Neural progenitor cell (in vitro differentiated cells): ENCODE measurements at regions not wholly inside any gene's neighbourhood (a gene's known extent, or its start where the extent isn't known, plus 50 kb on each side); places are given as distances from the start of the nearest gene placed in this dataset.

Experiments
- DNase-seq: peaks from one replicate; pipeline ENCODE4 v3.0.0-alpha.2; 2016; ENCODE audit warnings: low spot score
- H2AFZ ChIP-seq: fragments of 200-600 bp; sonication (generic); replicated peaks from 2 replicates; pipeline ENCODE4 v1.6.1; 2016; ENCODE audit warnings: antibody characterized with exemption
- H3F3A ChIP-seq: fragments of 200-600 bp; sonication (generic); 2 replicates; pipeline ENCODE4 v1.6.1; 2016; ENCODE audit warnings: antibody characterized with exemption, low read depth
- H3K27ac ChIP-seq: fragments of 200-600 bp; sonication (generic); 2 replicates; pipeline ENCODE4 v1.5.1; 2016; ENCODE audit warnings: mild to moderate bottlenecking
- H3K27me3 ChIP-seq: fragments of 200-600 bp; sonication (generic); 2 replicates; pipeline ENCODE4 v1.6.1; 2016; ENCODE audit warnings: mild to moderate bottlenecking, moderate library complexity
- H3K36me3 ChIP-seq: fragments of 200-600 bp; sonication (generic); 2 replicates; pipeline ENCODE4 v1.5.1; 2016
- H3K4me1 ChIP-seq: fragments of 200-600 bp; sonication (generic); 2 replicates; pipeline ENCODE4 v1.6.1; 2016; ENCODE audit warnings: mixed run types
- H3K4me2 ChIP-seq: fragments of 200-600 bp; sonication (generic); 2 replicates; pipeline ENCODE4 v1.6.1; 2016
- H3K4me3 ChIP-seq: fragments of 200-600 bp; sonication (generic); 2 replicates; pipeline ENCODE4 v1.5.1; 2016
- H3K79me2 ChIP-seq: fragments of 200-600 bp; sonication (generic); 2 replicates; pipeline ENCODE4 v1.6.1; 2016; ENCODE audit warnings: low read depth
- H3K9ac ChIP-seq: fragments of 200-600 bp; sonication (generic); 2 replicates; pipeline ENCODE4 v1.6.1; 2016
- H3K9me3 ChIP-seq: fragments of 200-600 bp; sonication (generic); 2 replicates; pipeline ENCODE4 v1.5.1; 2016; ENCODE audit warnings: low read depth
- H4K20me1 ChIP-seq: fragments of 200-600 bp; sonication (generic); 2 replicates; pipeline ENCODE4 v1.6.1; 2016; ENCODE audit warnings: low read depth
- H3K27ac Mint-ChIP-seq: 3 replicates; pipeline ENCODE4 v1.8.0; 2021; ENCODE audit warnings: mixed read lengths
- H3K27me3 Mint-ChIP-seq: 2 replicates; pipeline ENCODE4 v1.8.0; 2022; ENCODE audit warnings: low read depth, mild to moderate bottlenecking, inconsistent platforms, moderate library complexity, mixed read lengths; ENCODE audit not compliant: insufficient read depth
- H3K36me3 Mint-ChIP-seq: 3 replicates; pipeline ENCODE4 v1.8.0; 2021; ENCODE audit warnings: mixed read lengths
- H3K4me1 Mint-ChIP-seq: 3 replicates; pipeline ENCODE4 v1.8.0; 2021; ENCODE audit warnings: mixed read lengths
- H3K4me3 Mint-ChIP-seq: 3 replicates; pipeline ENCODE4 v1.8.0; 2021; ENCODE audit warnings: mild to moderate bottlenecking, moderate library complexity, mixed read lengths
- H3K9me3 Mint-ChIP-seq: 3 replicates; pipeline ENCODE4 v1.8.0; 2020; ENCODE audit warnings: mixed read lengths
- EZH2 ChIP-seq: fragments of 200-600 bp; sonication (generic); IDR thresholded peaks from 2 replicates; pipeline ENCODE4 v1.6.1; 2017; ENCODE audit warnings: antibody characterized with exemption, mild to moderate bottlenecking, moderate library complexity
- EZH2phosphoT487 ChIP-seq: fragments of 200-600 bp; sonication (generic); IDR thresholded peaks from 2 replicates; pipeline ENCODE4 v1.6.1; 2017; ENCODE audit warnings: antibody characterized with exemption
- TF ChIP-seq, protein P1 (sequence below): fragments of 200-600 bp; sonication (generic); IDR thresholded peaks from 2 replicates; pipeline ENCODE4 v1.5.1; 2017; ENCODE audit warnings: antibody characterized with exemption, mild to moderate bottlenecking

DNA sequence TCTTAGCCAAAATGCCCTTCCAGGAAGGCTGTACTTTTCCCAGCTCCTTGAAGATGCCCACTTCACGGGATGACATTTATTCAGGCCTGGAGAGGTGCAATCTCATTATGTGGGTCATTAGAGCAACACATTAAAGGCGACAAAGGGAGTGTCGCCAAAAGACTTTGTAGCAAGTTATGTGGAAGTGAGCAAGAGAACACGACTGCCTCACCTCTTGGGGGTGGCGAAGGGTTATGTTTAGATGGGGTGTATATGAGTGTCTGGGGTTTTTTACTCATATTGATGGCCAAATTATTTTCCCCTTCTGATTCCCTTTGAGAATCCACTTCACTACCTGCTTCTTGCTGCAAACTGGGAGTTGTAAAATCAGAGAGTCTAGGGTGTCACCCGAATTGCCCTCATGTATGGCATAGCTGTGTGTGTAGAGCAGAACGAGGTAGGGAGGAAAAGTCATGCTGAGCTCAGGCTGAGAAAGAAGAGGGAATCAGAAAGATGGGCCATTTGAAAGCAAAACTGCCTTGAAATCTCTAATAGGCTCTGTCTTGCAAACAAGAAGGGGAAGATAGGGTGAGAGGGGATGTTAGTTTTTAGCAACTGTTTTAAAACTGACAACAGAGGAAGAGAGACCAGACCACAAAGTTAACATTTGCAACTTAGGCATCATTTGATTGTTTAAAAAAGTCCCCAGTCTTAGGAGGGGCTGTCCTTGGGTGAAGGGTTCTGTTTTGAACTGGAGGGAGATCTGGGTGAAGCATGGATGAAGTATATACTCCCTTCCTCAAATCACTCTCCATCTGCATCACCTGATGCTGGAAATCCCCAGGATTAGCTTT, 97.1 kb upstream of the IL12B start:
- Histone ChIP-seq H3K4me2 (no peak overlapping the region), H3K4me1 (no peaks in the 10 kb centered on the region), H3K36me3 (no peaks in the 10 kb centered on the region), H3F3A (no peaks in the 10 kb centered on the region), H3K9ac (no peak overlapping the region), H2AFZ (no peak overlapping the region), H3K4me3 (no peak overlapping the region), H4K20me1 (no peaks in the 10 kb centered on the region), H3K27ac (no peak overlapping the region), H3K79me2 (no peaks in the 10 kb centered on the region), H3K9me3 (no peaks in the 10 kb centered on the region), H3K27me3 (no peaks in the 10 kb centered on the region)
- TF ChIP-seq EZH2phosphoT487 = no peak
- TF ChIP-seq, protein P1, sequence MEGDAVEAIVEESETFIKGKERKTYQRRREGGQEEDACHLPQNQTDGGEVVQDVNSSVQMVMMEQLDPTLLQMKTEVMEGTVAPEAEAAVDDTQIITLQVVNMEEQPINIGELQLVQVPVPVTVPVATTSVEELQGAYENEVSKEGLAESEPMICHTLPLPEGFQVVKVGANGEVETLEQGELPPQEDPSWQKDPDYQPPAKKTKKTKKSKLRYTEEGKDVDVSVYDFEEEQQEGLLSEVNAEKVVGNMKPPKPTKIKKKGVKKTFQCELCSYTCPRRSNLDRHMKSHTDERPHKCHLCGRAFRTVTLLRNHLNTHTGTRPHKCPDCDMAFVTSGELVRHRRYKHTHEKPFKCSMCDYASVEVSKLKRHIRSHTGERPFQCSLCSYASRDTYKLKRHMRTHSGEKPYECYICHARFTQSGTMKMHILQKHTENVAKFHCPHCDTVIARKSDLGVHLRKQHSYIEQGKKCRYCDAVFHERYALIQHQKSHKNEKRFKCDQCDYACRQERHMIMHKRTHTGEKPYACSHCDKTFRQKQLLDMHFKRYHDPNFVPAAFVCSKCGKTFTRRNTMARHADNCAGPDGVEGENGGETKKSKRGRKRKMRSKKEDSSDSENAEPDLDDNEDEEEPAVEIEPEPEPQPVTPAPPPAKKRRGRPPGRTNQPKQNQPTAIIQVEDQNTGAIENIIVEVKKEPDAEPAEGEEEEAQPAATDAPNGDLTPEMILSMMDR = no peak
- TF ChIP-seq EZH2 = no peak
- DNase-seq = peak; percentile 9
- no peaks in the 10 kb centered on the region for H3K9me3 Mint-ChIP-seq
- no peaks in the 10 kb centered on the region for H3K36me3 Mint-ChIP-seq
- H3K4me3 Mint-ChIP-seq = no peak overlapping the region
- peaks cover 4% of the 10 kb centered on the region for H3K27me3 Mint-ChIP-seq
- no peaks in the 10 kb centered on the region for H3K4me1 Mint-ChIP-seq
- H3K27ac Mint-ChIP-seq = no peak overlapping the region

DNA sequence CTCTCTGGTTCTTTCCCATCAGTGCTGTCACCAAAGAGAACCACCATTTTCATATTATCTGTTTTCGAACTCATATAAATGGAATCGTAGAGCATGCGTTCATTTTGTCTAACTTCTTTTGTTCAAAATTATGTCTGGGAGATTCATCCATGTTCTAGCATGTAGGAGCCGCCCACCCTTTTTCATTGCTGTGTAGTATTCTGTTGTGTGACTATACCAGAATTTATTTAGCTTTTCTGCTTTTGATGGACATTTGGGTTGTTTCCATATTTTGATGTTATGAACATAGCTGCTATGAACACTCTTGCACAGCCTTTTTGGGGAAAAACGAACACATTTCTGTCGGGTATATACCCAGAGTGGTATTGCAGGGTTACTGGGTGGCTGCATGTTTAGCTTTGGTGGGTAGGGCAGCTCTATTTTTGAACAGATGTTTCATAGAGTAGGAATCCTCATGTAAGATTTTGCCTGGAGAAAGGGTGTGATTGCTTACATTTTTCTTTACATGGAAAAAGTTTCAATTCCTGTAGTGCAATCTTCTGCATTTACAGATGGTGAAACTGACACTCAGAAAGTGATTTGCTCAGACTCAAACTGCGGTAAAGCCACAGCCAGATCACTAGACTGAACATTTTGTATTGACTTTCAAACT, 100.2 kb upstream of the IL12B start:
- no peaks in the 10 kb centered on the region for H3K4me1 Mint-ChIP-seq
- H3K79me2 ChIP-seq = no peaks in the 10 kb centered on the region
- H3K9ac ChIP-seq = no peak overlapping the region
- no peaks in the 10 kb centered on the region for H3K27me3 ChIP-seq
- no peak overlapping the region for H3K27ac ChIP-seq
- H3K4me3 Mint-ChIP-seq = no peak overlapping the region
- no peak for DNase-seq
- H3F3A ChIP-seq = no peaks in the 10 kb centered on the region
- peaks cover 6% of the 10 kb centered on the region for H3K27me3 Mint-ChIP-seq
- H4K20me1 ChIP-seq = no peaks in the 10 kb centered on the region
- no peak overlapping the region for H2AFZ ChIP-seq
- no peaks in the 10 kb centered on the region for H3K36me3 Mint-ChIP-seq
- H3K27ac Mint-ChIP-seq = no peak overlapping the region
- H3K4me2 ChIP-seq = no peak overlapping the region
- no peaks in the 10 kb centered on the region for H3K36me3 ChIP-seq
- H3K9me3 ChIP-seq = no peaks in the 10 kb centered on the region
- H3K9me3 Mint-ChIP-seq = no peaks in the 10 kb centered on the region
- TF ChIP-seq, protein P1 = no peak
- TF ChIP-seq EZH2 = no peak
- TF ChIP-seq EZH2phosphoT487 = no peak
- no peak overlapping the region for H3K4me3 ChIP-seq
- no peaks in the 10 kb centered on the region for H3K4me1 ChIP-seq

DNA sequence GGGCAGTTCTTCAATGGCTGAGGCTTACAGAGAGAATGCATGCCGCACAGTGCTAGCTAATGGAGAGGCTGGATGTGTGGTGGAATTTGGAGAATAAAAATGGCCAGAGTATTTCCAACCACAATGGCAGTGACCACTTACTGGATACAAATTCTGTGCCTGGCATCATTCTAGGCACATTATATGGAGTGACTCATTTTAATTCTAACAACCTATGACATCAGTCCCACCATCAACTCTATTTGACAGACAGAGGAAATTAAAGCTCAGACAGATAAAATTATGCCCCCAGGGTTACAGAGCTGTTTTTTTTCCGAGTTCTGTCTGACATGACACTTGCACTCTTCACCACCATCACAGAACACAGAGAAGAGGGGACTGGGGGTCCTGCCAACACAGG, 105.6 kb upstream of the IL12B start:
- H3F3A ChIP-seq = no peaks in the 10 kb centered on the region
- no peak overlapping the region for H2AFZ ChIP-seq
- no peaks in the 10 kb centered on the region for H3K4me1 Mint-ChIP-seq
- no peaks in the 10 kb centered on the region for H3K27me3 ChIP-seq
- H3K36me3 ChIP-seq = no peaks in the 10 kb centered on the region
- H3K27ac ChIP-seq = no peak overlapping the region
- no peaks in the 10 kb centered on the region for H3K36me3 Mint-ChIP-seq
- H3K4me3 Mint-ChIP-seq = no peak overlapping the region
- no peak overlapping the region for H3K9ac ChIP-seq
- H3K27ac Mint-ChIP-seq = no peak overlapping the region
- peaks cover 2% of the 10 kb centered on the region for H3K27me3 Mint-ChIP-seq
- no peak for TF ChIP-seq EZH2phosphoT487
- no peak for TF ChIP-seq EZH2
- TF ChIP-seq, protein P1 = no peak
- no peaks in the 10 kb centered on the region for H3K4me1 ChIP-seq
- H3K9me3 Mint-ChIP-seq = no peaks in the 10 kb centered on the region
- H4K20me1 ChIP-seq = no peaks in the 10 kb centered on the region
- no peak for DNase-seq
- H3K79me2 ChIP-seq = no peaks in the 10 kb centered on the region
- H3K9me3 ChIP-seq = no peaks in the 10 kb centered on the region
- H3K4me3 ChIP-seq = no peak overlapping the region
- H3K4me2 ChIP-seq = no peak overlapping the region
